HCT116 (cell line): ENCODE measurements at regions not wholly inside any gene's neighbourhood (a gene's known extent, or its start where the extent isn't known, plus 50 kb on each side); places are given as distances from the start of the nearest gene placed in this dataset.

Source experiments
- ATAC-seq: fragments of 200-7000 bp; cut with Tn5 transposase; 2 replicates; pipeline ENCODE4 v1.9.1; 2020; ENCODE audit warnings: mild to moderate bottlenecking, moderate library complexity
- BruUV-seq: library from RNA; stranded (reverse); fragments of 400-500 nt; replicated peaks from 2 replicates; lab custom pipeline; 2021; lab: Mats Ljungman, UMichigan
- CTCF ChIA-PET: fragments of 300-600 bp; sonication (Branson Sonifier 250); formaldehyde crosslinking; loops from one replicate; lab custom pipeline; 2021; ENCODE audit warnings: antibody characterized with exemption; lab: Charles Lee
- POLR2A ChIA-PET: fragments of 300-600, 350-600 bp; sonication (Branson Sonifier 250); formaldehyde crosslinking; loops from one replicate; lab custom pipeline; 2021; ENCODE audit warnings: antibody characterized with exemption; lab: Charles Lee
- RAD21 ChIA-PET, 2 experiments: fragments of 300-600 bp; sonication (Branson Sonifier 250); formaldehyde crosslinking; loops; one replicate each; lab custom pipeline; 2023; ENCODE audit warnings: low total read pairs in 2 of 2; ENCODE audit not compliant: uncharacterized antibody in 2 of 2, unreplicated experiment in 2 of 2, low non-redundant PET in 1 of 2; lab: Charles Lee
- DNase-seq: peaks from one replicate; pipeline ENCODE4 v3.0.0-alpha.2; 2010; ENCODE audit warnings: low read depth, low spot score
- H2AFZ ChIP-seq: fragments of 200-600 bp; shearing (Covaris generic), sonication (generic); 2 replicates; pipeline ENCODE4 v1.6.1; 2017; ENCODE audit warnings: low read depth, mixed run types, mixed read lengths, antibody characterized with exemption, low read length; ENCODE audit not compliant: poor library complexity, severe bottlenecking
- H3K27ac ChIP-seq: 2 replicates; pipeline ENCODE4 v1.5.1; 2012; ENCODE audit warnings: low read depth, low read length
- H3K27me3 ChIP-seq: fragments of 200-600 bp; sonication (generic); 2 replicates; pipeline ENCODE4 v1.6.1; 2016; ENCODE audit warnings: mixed run types, low read length, mixed read lengths; ENCODE audit not compliant: insufficient read depth
- H3K36me3 ChIP-seq, 2 experiments: fragments of 200-500 bp in 1 of 2; fragments of 200-600 bp in 1 of 2; sonication (Bioruptor generic) in 1 of 2; sonication (generic) in 1 of 2; 2 replicates each; pipeline versions ENCODE4 v1.5.1 to v1.6.1; 2014 to 2016; ENCODE audit warnings: low read length in 2 of 2, inconsistent platforms in 1 of 2, mixed read lengths in 1 of 2, mixed run types in 1 of 2; ENCODE audit not compliant: insufficient read depth in 2 of 2, control insufficient read depth in 1 of 2
- H3K4me1 ChIP-seq, 2 experiments: fragments of 200-600 bp in 1 of 2; sonication (generic) in 1 of 2; 2 replicates each; pipeline versions ENCODE4 v1.5.1 to v1.6.1; 2012 to 2017; ENCODE audit warnings: low read length in 2 of 2, inconsistent platforms in 1 of 2, mild to moderate bottlenecking in 1 of 2, mixed read lengths in 1 of 2, mixed run types in 1 of 2, moderate library complexity in 1 of 2; ENCODE audit not compliant: insufficient read depth in 2 of 2, control insufficient read depth in 1 of 2
- H3K4me2 ChIP-seq: fragments of 200-600 bp; sonication (generic); 2 replicates; pipeline ENCODE4 v1.6.1; 2017; ENCODE audit warnings: mixed run types, low read length, mixed read lengths
- H3K4me3 ChIP-seq, 2 experiments: fragments of 200-600 bp in 1 of 2; sonication (generic) in 1 of 2; replicated peaks in 1 of 2; 2 replicates each; pipeline ENCODE4 v1.5.1; 2011 to 2016; ENCODE audit warnings: low read length in 2 of 2, control low read depth in 1 of 2, low read depth in 1 of 2, mild to moderate bottlenecking in 1 of 2, mixed read lengths in 1 of 2, mixed run types in 1 of 2
- H3K79me2 ChIP-seq: fragments of 200-600 bp; sonication (generic); 2 replicates; pipeline ENCODE4 v1.6.1; 2017; ENCODE audit warnings: mild to moderate bottlenecking, mixed run types, low read length, moderate library complexity, mixed read lengths; ENCODE audit not compliant: insufficient read depth
- H3K9ac ChIP-seq: fragments of 200-600 bp; sonication (generic); 2 replicates; pipeline ENCODE4 v1.6.1; 2016; ENCODE audit warnings: low read length, mixed read lengths
- H3K9me2 ChIP-seq: fragments of 200-600 bp; sonication (generic), shearing (Covaris generic); 2 replicates; pipeline ENCODE4 v1.6.1; 2017; ENCODE audit warnings: mixed run types, mild to moderate bottlenecking, moderate library complexity; ENCODE audit not compliant: insufficient read depth
- H3K9me3 ChIP-seq, 2 experiments: fragments of 200-500 bp in 1 of 2; fragments of 200-600 bp in 1 of 2; sonication (Bioruptor generic) in 1 of 2; sonication (generic) in 1 of 2; 2 replicates each; pipeline ENCODE4 v1.6.1; 2014 to 2017; ENCODE audit warnings: low read length in 2 of 2, mixed read lengths in 2 of 2, inconsistent platforms in 1 of 2, low read depth in 1 of 2, mild to moderate bottlenecking in 1 of 2, mixed run types in 1 of 2, moderate library complexity in 1 of 2; ENCODE audit not compliant: control insufficient read depth in 1 of 2, insufficient read depth in 1 of 2
- H4K20me1 ChIP-seq: fragments of 200-600 bp; sonication (generic), shearing (Covaris generic); 2 replicates; pipeline ENCODE4 v1.6.1; 2017; ENCODE audit warnings: mixed run types, mild to moderate bottlenecking, moderate library complexity; ENCODE audit not compliant: insufficient read depth
- CEBPB ChIP-seq: IDR thresholded peaks from 2 replicates; pipeline ENCODE4 v1.6.1; 2012; ENCODE audit warnings: low read depth
- ELF1 ChIP-seq: IDR thresholded peaks from 2 replicates; pipeline ENCODE4 v1.6.1; 2012; ENCODE audit warnings: low read depth, borderline replicate concordance
- EZH2 ChIP-seq: fragments of 200-600 bp; sonication (generic); IDR thresholded peaks from 2 replicates; pipeline ENCODE4 v1.6.1; 2017; ENCODE audit warnings: antibody characterized with exemption, mixed run types
- EZH2phosphoT487 ChIP-seq: fragments of 200-600 bp; IDR thresholded peaks from 2 replicates; pipeline ENCODE4 v1.6.1; 2018; ENCODE audit warnings: antibody characterized with exemption, borderline replicate concordance
- FOSL1 ChIP-seq: IDR thresholded peaks from 2 replicates; pipeline ENCODE4 v1.6.1; 2012; ENCODE audit warnings: low read depth
- JUND ChIP-seq: IDR thresholded peaks from 2 replicates; pipeline ENCODE4 v1.6.1; 2012
- POLR2A ChIP-seq: IDR thresholded peaks from 2 replicates; pipeline ENCODE4 v1.7.0; 2011; ENCODE audit warnings: borderline replicate concordance; ENCODE audit not compliant: insufficient read depth, insufficient read length; ENCODE audit errors: extremely low read depth
- RAD21 ChIP-seq: IDR thresholded peaks from 2 replicates; pipeline ENCODE4 v1.6.1; 2012; ENCODE audit warnings: low read depth, mild to moderate bottlenecking
- SP1 ChIP-seq: IDR thresholded peaks from 2 replicates; pipeline ENCODE4 v1.6.1; 2012; ENCODE audit warnings: low read depth
- SRF ChIP-seq: IDR thresholded peaks from 2 replicates; pipeline ENCODE4 v1.6.1; 2012; ENCODE audit warnings: low read depth
- TCF7L2 ChIP-seq: IDR thresholded peaks from 2 replicates; pipeline ENCODE4 v1.7.0; 2011; ENCODE audit warnings: borderline replicate concordance, inconsistent platforms; ENCODE audit not compliant: insufficient read depth, insufficient read length; ENCODE audit errors: extremely low read depth
- ZBTB33 ChIP-seq: IDR thresholded peaks from 2 replicates; pipeline ENCODE4 v1.6.1; 2011; ENCODE audit warnings: mild to moderate bottlenecking, low read length, moderate library complexity; ENCODE audit not compliant: insufficient replicate concordance; ENCODE audit errors: extremely low read depth
- ZFX ChIP-seq: fragments of 450-650 bp; IDR thresholded peaks from 2 replicates; pipeline ENCODE4 v1.6.1; 2017
- intact Hi-C: fragments of 100-400 bp; cut with micrococcal nuclease; formaldehyde crosslinking; loops from 2 replicates; pipeline ENCODE4 v1.10.0; 2022
- TF ChIP-seq, protein P1 (sequence below): IDR thresholded peaks from 2 replicates; pipeline ENCODE4 v1.6.1; 2012
- TF ChIP-seq, protein P2 (sequence below): IDR thresholded peaks from 2 replicates; pipeline ENCODE4 v1.6.1; 2012
- TF ChIP-seq, protein P3 (sequence below): IDR thresholded peaks from 2 replicates; pipeline ENCODE4 v1.6.1; 2012; ENCODE audit warnings: low read depth

GRCh38 chr5:5900350-5900749 is 477.9 kb downstream of the ICE1 start:
- H3K9me3 ChIP-seq = no peaks in the 10 kb centered on the region
- no peak overlapping the region for H3K4me3 ChIP-seq
- DNase-seq = no peak
- H3K27ac ChIP-seq = no peak overlapping the region
- intact Hi-C loops = no loop called here
- ATAC-seq = no peak
- H3K4me1 ChIP-seq = no peaks in the 10 kb centered on the region
- CTCF ChIA-PET = no interaction called here
- RAD21 ChIA-PET = no interaction called here
- POLR2A ChIA-PET = no interaction called here
- H3K36me3 ChIP-seq = no peaks in the 10 kb centered on the region
- H2AFZ ChIP-seq = no peak overlapping the region
- H3K9ac ChIP-seq = no peak overlapping the region
- no peak for TF ChIP-seq ELF1
- TF ChIP-seq EZH2phosphoT487 = no peak
- TF ChIP-seq EZH2 = no peak
- TF ChIP-seq, protein P1, sequence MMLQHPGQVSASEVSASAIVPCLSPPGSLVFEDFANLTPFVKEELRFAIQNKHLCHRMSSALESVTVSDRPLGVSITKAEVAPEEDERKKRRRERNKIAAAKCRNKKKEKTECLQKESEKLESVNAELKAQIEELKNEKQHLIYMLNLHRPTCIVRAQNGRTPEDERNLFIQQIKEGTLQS = no peak
- TF ChIP-seq SP1 = no peak
- TF ChIP-seq, protein P2, sequence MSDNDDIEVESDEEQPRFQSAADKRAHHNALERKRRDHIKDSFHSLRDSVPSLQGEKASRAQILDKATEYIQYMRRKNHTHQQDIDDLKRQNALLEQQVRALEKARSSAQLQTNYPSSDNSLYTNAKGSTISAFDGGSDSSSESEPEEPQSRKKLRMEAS = no peak
- no peaks in the 10 kb centered on the region for H3K27me3 ChIP-seq
- no peaks in the 10 kb centered on the region for H3K79me2 ChIP-seq
- no peaks in the 10 kb centered on the region for H4K20me1 ChIP-seq
- no TSS peak for BruUV-seq
- no peak overlapping the region for H3K4me2 ChIP-seq
- H3K9me2 ChIP-seq = no peaks in the 10 kb centered on the region

- Histone ChIP-seq H3K4me3 (no peak overlapping the region), H4K20me1 (no peaks in the 10 kb centered on the region), H3K27ac (no peak overlapping the region), H3K9ac (no peak overlapping the region), H3K27me3 (no peaks in the 10 kb centered on the region), H3K9me3 (no peaks in the 10 kb centered on the region), H3K36me3 (no peaks in the 10 kb centered on the region), H2AFZ (no peak overlapping the region), H3K9me2 (no peaks in the 10 kb centered on the region), H3K4me1 (no peaks in the 10 kb centered on the region), H3K4me2 (no peak overlapping the region), H3K79me2 (no peaks in the 10 kb centered on the region)
- ChIA-PET POLR2A (no interaction called here), RAD21 (no interaction called here), CTCF (no interaction called here)
- DNase-seq (no peak), ATAC-seq (no peak)
- BruUV-seq = no TSS peak
- intact Hi-C loops = no loop called here
- TF ChIP-seq SP1 (no peak), RAD21 (no peak), ZBTB33 (no peak), SRF (no peak), FOSL1 (no peak), ELF1 (no peak), JUND (no peak), ZFX (no peak), CEBPB (no peak), POLR2A (no peak), TCF7L2 (no peak)
- TF ChIP-seq, protein P1 = no peak
- TF ChIP-seq, protein P3, sequence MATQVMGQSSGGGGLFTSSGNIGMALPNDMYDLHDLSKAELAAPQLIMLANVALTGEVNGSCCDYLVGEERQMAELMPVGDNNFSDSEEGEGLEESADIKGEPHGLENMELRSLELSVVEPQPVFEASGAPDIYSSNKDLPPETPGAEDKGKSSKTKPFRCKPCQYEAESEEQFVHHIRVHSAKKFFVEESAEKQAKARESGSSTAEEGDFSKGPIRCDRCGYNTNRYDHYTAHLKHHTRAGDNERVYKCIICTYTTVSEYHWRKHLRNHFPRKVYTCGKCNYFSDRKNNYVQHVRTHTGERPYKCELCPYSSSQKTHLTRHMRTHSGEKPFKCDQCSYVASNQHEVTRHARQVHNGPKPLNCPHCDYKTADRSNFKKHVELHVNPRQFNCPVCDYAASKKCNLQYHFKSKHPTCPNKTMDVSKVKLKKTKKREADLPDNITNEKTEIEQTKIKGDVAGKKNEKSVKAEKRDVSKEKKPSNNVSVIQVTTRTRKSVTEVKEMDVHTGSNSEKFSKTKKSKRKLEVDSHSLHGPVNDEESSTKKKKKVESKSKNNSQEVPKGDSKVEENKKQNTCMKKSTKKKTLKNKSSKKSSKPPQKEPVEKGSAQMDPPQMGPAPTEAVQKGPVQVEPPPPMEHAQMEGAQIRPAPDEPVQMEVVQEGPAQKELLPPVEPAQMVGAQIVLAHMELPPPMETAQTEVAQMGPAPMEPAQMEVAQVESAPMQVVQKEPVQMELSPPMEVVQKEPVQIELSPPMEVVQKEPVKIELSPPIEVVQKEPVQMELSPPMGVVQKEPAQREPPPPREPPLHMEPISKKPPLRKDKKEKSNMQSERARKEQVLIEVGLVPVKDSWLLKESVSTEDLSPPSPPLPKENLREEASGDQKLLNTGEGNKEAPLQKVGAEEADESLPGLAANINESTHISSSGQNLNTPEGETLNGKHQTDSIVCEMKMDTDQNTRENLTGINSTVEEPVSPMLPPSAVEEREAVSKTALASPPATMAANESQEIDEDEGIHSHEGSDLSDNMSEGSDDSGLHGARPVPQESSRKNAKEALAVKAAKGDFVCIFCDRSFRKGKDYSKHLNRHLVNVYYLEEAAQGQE = no peak
Observed at GRCh38 chr5:5899716-5900115, 477.2 kb downstream of the ICE1 start.
